Neural progenitor cell (in vitro differentiated cells): ENCODE measurements at regions not wholly inside any gene's neighbourhood (a gene's known extent, or its start where the extent isn't known, plus 50 kb on each side); places are given as distances from the start of the nearest gene placed in this dataset.

ENCODE experiments used
- DNase-seq: peaks from one replicate; pipeline ENCODE4 v3.0.0-alpha.2; 2016; ENCODE audit warnings: low spot score
- H2AFZ ChIP-seq: fragments of 200-600 bp; sonication (generic); replicated peaks from 2 replicates; pipeline ENCODE4 v1.6.1; 2016; ENCODE audit warnings: antibody characterized with exemption
- H3F3A ChIP-seq: fragments of 200-600 bp; sonication (generic); 2 replicates; pipeline ENCODE4 v1.6.1; 2016; ENCODE audit warnings: antibody characterized with exemption, low read depth
- H3K27ac ChIP-seq: fragments of 200-600 bp; sonication (generic); 2 replicates; pipeline ENCODE4 v1.5.1; 2016; ENCODE audit warnings: mild to moderate bottlenecking
- H3K27me3 ChIP-seq: fragments of 200-600 bp; sonication (generic); 2 replicates; pipeline ENCODE4 v1.6.1; 2016; ENCODE audit warnings: mild to moderate bottlenecking, moderate library complexity
- H3K36me3 ChIP-seq: fragments of 200-600 bp; sonication (generic); 2 replicates; pipeline ENCODE4 v1.5.1; 2016
- H3K4me1 ChIP-seq: fragments of 200-600 bp; sonication (generic); 2 replicates; pipeline ENCODE4 v1.6.1; 2016; ENCODE audit warnings: mixed run types
- H3K4me2 ChIP-seq: fragments of 200-600 bp; sonication (generic); 2 replicates; pipeline ENCODE4 v1.6.1; 2016
- H3K4me3 ChIP-seq: fragments of 200-600 bp; sonication (generic); 2 replicates; pipeline ENCODE4 v1.5.1; 2016
- H3K79me2 ChIP-seq: fragments of 200-600 bp; sonication (generic); 2 replicates; pipeline ENCODE4 v1.6.1; 2016; ENCODE audit warnings: low read depth
- H3K9ac ChIP-seq: fragments of 200-600 bp; sonication (generic); 2 replicates; pipeline ENCODE4 v1.6.1; 2016
- H3K9me3 ChIP-seq: fragments of 200-600 bp; sonication (generic); 2 replicates; pipeline ENCODE4 v1.5.1; 2016; ENCODE audit warnings: low read depth
- H4K20me1 ChIP-seq: fragments of 200-600 bp; sonication (generic); 2 replicates; pipeline ENCODE4 v1.6.1; 2016; ENCODE audit warnings: low read depth
- H3K27ac Mint-ChIP-seq: 3 replicates; pipeline ENCODE4 v1.8.0; 2021; ENCODE audit warnings: mixed read lengths
- H3K27me3 Mint-ChIP-seq: 2 replicates; pipeline ENCODE4 v1.8.0; 2022; ENCODE audit warnings: low read depth, mild to moderate bottlenecking, inconsistent platforms, moderate library complexity, mixed read lengths; ENCODE audit not compliant: insufficient read depth
- H3K36me3 Mint-ChIP-seq: 3 replicates; pipeline ENCODE4 v1.8.0; 2021; ENCODE audit warnings: mixed read lengths
- H3K4me1 Mint-ChIP-seq: 3 replicates; pipeline ENCODE4 v1.8.0; 2021; ENCODE audit warnings: mixed read lengths
- H3K4me3 Mint-ChIP-seq: 3 replicates; pipeline ENCODE4 v1.8.0; 2021; ENCODE audit warnings: mild to moderate bottlenecking, moderate library complexity, mixed read lengths
- H3K9me3 Mint-ChIP-seq: 3 replicates; pipeline ENCODE4 v1.8.0; 2020; ENCODE audit warnings: mixed read lengths
- CTCF ChIP-seq: fragments of 200-600 bp; sonication (generic); IDR thresholded peaks from 2 replicates; pipeline ENCODE4 v1.5.1; 2017; ENCODE audit warnings: antibody characterized with exemption, mild to moderate bottlenecking
- EZH2 ChIP-seq: fragments of 200-600 bp; sonication (generic); IDR thresholded peaks from 2 replicates; pipeline ENCODE4 v1.6.1; 2017; ENCODE audit warnings: antibody characterized with exemption, mild to moderate bottlenecking, moderate library complexity
- EZH2phosphoT487 ChIP-seq: fragments of 200-600 bp; sonication (generic); IDR thresholded peaks from 2 replicates; pipeline ENCODE4 v1.6.1; 2017; ENCODE audit warnings: antibody characterized with exemption

GRCh38 chr13:62033934-62034333 is 618.3 kb upstream of the PCDH20 start:
- Histone ChIP-seq H3K4me1 (peaks cover 7% of the 10 kb centered on the region), H3K79me2 (no peaks in the 10 kb centered on the region), H3K9me3 (no peaks in the 10 kb centered on the region), H3K27ac (no peak overlapping the region), H2AFZ (no peak overlapping the region), H4K20me1 (no peaks in the 10 kb centered on the region), H3K27me3 (no peaks in the 10 kb centered on the region), H3K36me3 (no peaks in the 10 kb centered on the region), H3F3A (no peaks in the 10 kb centered on the region), H3K4me3 (no peak overlapping the region), H3K4me2 (no peak overlapping the region), H3K9ac (no peak overlapping the region)
- H3K4me1 Mint-ChIP-seq = peaks cover 25% of the 10 kb centered on the region
- no peak for TF ChIP-seq EZH2
- TF ChIP-seq CTCF = no peak
- TF ChIP-seq EZH2phosphoT487 = no peak
- no peaks in the 10 kb centered on the region for H3K27me3 Mint-ChIP-seq
- H3K27ac Mint-ChIP-seq = peak overlapping the region; percentile 33
- peak; percentile 43 for DNase-seq
- no peaks in the 10 kb centered on the region for H3K36me3 Mint-ChIP-seq
- no peaks in the 10 kb centered on the region for H3K9me3 Mint-ChIP-seq
- H3K4me3 Mint-ChIP-seq = no peak overlapping the region

- H3K4me1 ChIP-seq = no peaks in the 10 kb centered on the region
- Mint-ChIP-seq H3K27ac (no peak overlapping the region), H3K36me3 (no peaks in the 10 kb centered on the region), H3K4me1 (no peaks in the 10 kb centered on the region), H3K27me3 (no peaks in the 10 kb centered on the region), H3K9me3 (no peaks in the 10 kb centered on the region), H3K4me3 (no peak overlapping the region)
- TF ChIP-seq EZH2phosphoT487 (no peak), CTCF (no peak)
- no peaks in the 10 kb centered on the region for H3K27me3 ChIP-seq
- no peaks in the 10 kb centered on the region for H3F3A ChIP-seq
- no peak overlapping the region for H3K4me2 ChIP-seq
- H3K36me3 ChIP-seq = no peaks in the 10 kb centered on the region
- no peak overlapping the region for H3K9ac ChIP-seq
- DNase-seq = no peak
- no peaks in the 10 kb centered on the region for H4K20me1 ChIP-seq
- H2AFZ ChIP-seq = no peak overlapping the region
- no peak overlapping the region for H3K4me3 ChIP-seq
- no peaks in the 10 kb centered on the region for H3K79me2 ChIP-seq
- no peaks in the 10 kb centered on the region for H3K9me3 ChIP-seq
- H3K27ac ChIP-seq = no peak overlapping the region
Measured at GRCh38 chr13:62022369-62022768, 606.7 kb upstream of the PCDH20 start.

- TF ChIP-seq EZH2 (no peak), CTCF (no peak), EZH2phosphoT487 (no peak)
- Mint-ChIP-seq H3K4me3 (no peak overlapping the region), H3K27ac (no peak overlapping the region), H3K4me1 (no peaks in the 10 kb centered on the region), H3K9me3 (no peaks in the 10 kb centered on the region), H3K27me3 (no peaks in the 10 kb centered on the region), H3K36me3 (no peaks in the 10 kb centered on the region)
- no peak overlapping the region for H3K4me3 ChIP-seq
- H3K9me3 ChIP-seq = no peaks in the 10 kb centered on the region
- no peak overlapping the region for H3K4me2 ChIP-seq
- H3K27ac ChIP-seq = no peak overlapping the region
- no peak overlapping the region for H2AFZ ChIP-seq
- no peak for DNase-seq
- H3K79me2 ChIP-seq = no peaks in the 10 kb centered on the region
- H3K9ac ChIP-seq = no peak overlapping the region
- no peaks in the 10 kb centered on the region for H3K4me1 ChIP-seq
- no peaks in the 10 kb centered on the region for H4K20me1 ChIP-seq
- H3F3A ChIP-seq = no peaks in the 10 kb centered on the region
- no peaks in the 10 kb centered on the region for H3K36me3 ChIP-seq
- no peaks in the 10 kb centered on the region for H3K27me3 ChIP-seq
Measured at GRCh38 chr13:62019858-62020257, 604.2 kb upstream of the PCDH20 start.

- no peaks in the 10 kb centered on the region for H3K27me3 ChIP-seq
- H3K36me3 Mint-ChIP-seq = no peaks in the 10 kb centered on the region
- H3K4me1 ChIP-seq = no peaks in the 10 kb centered on the region
- no peak overlapping the region for H3K27ac Mint-ChIP-seq
- H3K36me3 ChIP-seq = no peaks in the 10 kb centered on the region
- no peaks in the 10 kb centered on the region for H3F3A ChIP-seq
- H3K4me2 ChIP-seq = no peak overlapping the region
- TF ChIP-seq EZH2 (no peak), CTCF (peak; percentile 50)
- no peaks in the 10 kb centered on the region for H3K9me3 ChIP-seq
- no peaks in the 10 kb centered on the region for H3K9me3 Mint-ChIP-seq
- no peaks in the 10 kb centered on the region for H3K79me2 ChIP-seq
- no peak overlapping the region for H3K4me3 Mint-ChIP-seq
- no peaks in the 10 kb centered on the region for H3K27me3 Mint-ChIP-seq
- H3K27ac ChIP-seq = no peak overlapping the region
- no peak overlapping the region for H3K9ac ChIP-seq
- DNase-seq = no peak
- H4K20me1 ChIP-seq = no peaks in the 10 kb centered on the region
- H2AFZ ChIP-seq = no peak overlapping the region
- H3K4me1 Mint-ChIP-seq = no peaks in the 10 kb centered on the region
- H3K4me3 ChIP-seq = no peak overlapping the region
Measured at GRCh38 chr13:62014299-62014698, 598.6 kb upstream of the PCDH20 start.
